ENCODE measurements at regions not wholly inside any gene's neighbourhood (a gene's known extent, or its start where the extent isn't known, plus 50 kb on each side); places are given as distances from the start of the nearest gene placed in this dataset.

- DNase-seq (ENCODE audit: low read depth), result peak; percentile 56
- TF ChIP-seq CTCF (conservative IDR thresholded peaks at IDR 0.05; ENCODE audit: low read length), result no peak
- no peak overlapping the region for H3K4me3 ChIP-seq (ENCODE audit: low read length)
Observed at GRCh38 chr14:85252011-85252410, 277.9 kb upstream of the FLRT2 start.

GRCh38 chr14:85254711-85255110 lies 275.2 kb upstream of the FLRT2 start:
- H3K4me3 ChIP-seq (ENCODE audit: low read length), result no peak overlapping the region
- no peak for TF ChIP-seq CTCF (conservative IDR thresholded peaks at IDR 0.05; ENCODE audit: low read length)
- no peak for DNase-seq (ENCODE audit: low read depth)

GRCh38 chr14:85257287-85257686 lies 272.7 kb upstream of the FLRT2 start:
- TF ChIP-seq CTCF (conservative IDR thresholded peaks at IDR 0.05; ENCODE audit: low read length), result no peak
- no peak for DNase-seq (ENCODE audit: low read depth)

GRCh38 chr14:85263916-85264675 lies 265.8 kb upstream of the FLRT2 start:
- no peak for TF ChIP-seq CTCF (conservative IDR thresholded peaks at IDR 0.05; ENCODE audit: low read length)
- H3K4me3 ChIP-seq (ENCODE audit: low read length), result no peak overlapping the region
- no peak for DNase-seq (ENCODE audit: low read depth)

More at GRCh38 chr14:85257287-85257686, 272.7 kb upstream of the FLRT2 start:
- no peak overlapping the region for H3K4me3 ChIP-seq (ENCODE audit: low read length)

- no peak overlapping the region for H3K4me3 ChIP-seq (ENCODE audit: low read length)
- no peak for TF ChIP-seq CTCF (conservative IDR thresholded peaks at IDR 0.05; ENCODE audit: low read length)
- peak; percentile 9 for DNase-seq (ENCODE audit: low read depth)
Observed at GRCh38 chr14:85273099-85273677, 256.8 kb upstream of the FLRT2 start.

- DNase-seq (ENCODE audit: low read depth), result no peak
- no peak overlapping the region for H3K4me3 ChIP-seq (ENCODE audit: low read length)
- no peak for TF ChIP-seq CTCF (conservative IDR thresholded peaks at IDR 0.05; ENCODE audit: low read length)
Observed at GRCh38 chr14:85273952-85274351, 256.0 kb upstream of the FLRT2 start.
